Stomach smooth muscle (tissue), 2 donors: ENCODE measurements at regions not wholly inside any gene's neighbourhood (a gene's known extent, or its start where the extent isn't known, plus 50 kb on each side); places are given as distances from the start of the nearest gene placed in this dataset.
"Not testable (repeated sequence)": the region's sequence is repeated elsewhere in the genome, so short reads cannot be mapped to it uniquely, and the experiment has no call there.

Experiments used
- H3K27ac ChIP-seq: one replicate; pipeline ENCODE4 v1.7.0; 2013; ENCODE audit warnings: mild to moderate bottlenecking, low read length, inconsistent platforms
- H3K27me3 ChIP-seq, 2 donors: one replicate each; pipeline ENCODE4 v1.7.0; 2013; ENCODE audit warnings: low read length in 2 of 2; ENCODE audit not compliant: insufficient read depth in 2 of 2, control insufficient read depth in 1 of 2
- H3K36me3 ChIP-seq, 2 donors: one replicate each; pipeline ENCODE4 v1.7.0; 2013; ENCODE audit warnings: low read length in 2 of 2; ENCODE audit not compliant: control insufficient read depth in 2 of 2, insufficient read depth in 2 of 2
- H3K4me1 ChIP-seq: one replicate; pipeline ENCODE4 v1.7.0; 2013; ENCODE audit warnings: low read length; ENCODE audit not compliant: control insufficient read depth, insufficient read depth
- H3K4me3 ChIP-seq, 2 donors: one replicate each; pipeline ENCODE4 v1.7.0; 2013; ENCODE audit warnings: low read length in 2 of 2
- H3K9ac ChIP-seq, 2 donors: one replicate each; pipeline ENCODE4 v1.7.0; 2013; ENCODE audit warnings: low read length in 2 of 2, mild to moderate bottlenecking in 1 of 2
- H3K9me3 ChIP-seq, 2 donors: one replicate each; pipeline ENCODE4 v1.7.0; 2013; ENCODE audit warnings: low read length in 2 of 2; ENCODE audit not compliant: control insufficient read depth in 2 of 2
- donor health status: healthy.
- donor health status: Pancreatic carcinoma.

- Histone ChIP-seq H3K9ac (no peak overlapping the region), H3K36me3 (no peaks in the 10 kb centered on the region), H3K4me1 (no peaks in the 10 kb centered on the region), H3K4me3 (no peak overlapping the region), H3K27me3 (no peaks in the 10 kb centered on the region), H3K27ac (no peak overlapping the region), H3K9me3 (no peaks in the 10 kb centered on the region)
These were observed 648.1 kb downstream of the ANKRD7 start for GRCh38 chr7:118872568-118872967.

- Histone ChIP-seq H3K9ac (no peak overlapping the region), H3K4me3 (no peak overlapping the region), H3K27me3 (no peaks in the 10 kb centered on the region), H3K9me3 (no peaks in the 10 kb centered on the region), H3K36me3 (no peaks in the 10 kb centered on the region), H3K4me1 (no peaks in the 10 kb centered on the region), H3K27ac (no peak overlapping the region)
These were observed 652.7 kb downstream of the ANKRD7 start for GRCh38 chr7:118877187-118877586.

- Histone ChIP-seq H3K4me1 (no peaks in the 10 kb centered on the region), H3K36me3 (no peaks in the 10 kb centered on the region), H3K4me3 (no peak overlapping the region), H3K27me3 (no peaks in the 10 kb centered on the region), H3K27ac (no peak overlapping the region), H3K9me3 (no peaks in the 10 kb centered on the region), H3K9ac (no peak overlapping the region)
These were observed 653.8 kb downstream of the ANKRD7 start for GRCh38 chr7:118878336-118878735.

GRCh38 chr7:118898284-118898683, 673.8 kb downstream of the ANKRD7 start:
- no peaks in the 10 kb centered on the region for H3K27me3 ChIP-seq
- no peaks in the 10 kb centered on the region for H3K9me3 ChIP-seq
- H3K4me3 ChIP-seq, result no peak overlapping the region
- H3K27ac ChIP-seq, result no peak overlapping the region
- H3K9ac ChIP-seq, result no peak overlapping the region
- no peaks in the 10 kb centered on the region for H3K4me1 ChIP-seq
- no peaks in the 10 kb centered on the region for H3K36me3 ChIP-seq

- Histone ChIP-seq H3K4me1 (no peaks in the 10 kb centered on the region), H3K36me3 (no peaks in the 10 kb centered on the region), H3K27ac (no peak overlapping the region), H3K9ac (no peak overlapping the region), H3K27me3 (no peaks in the 10 kb centered on the region), H3K4me3 (no peak overlapping the region), H3K9me3 (no peaks in the 10 kb centered on the region)
These were observed 678.1 kb downstream of the ANKRD7 start for GRCh38 chr7:118902600-118902999.

- Histone ChIP-seq H3K27me3 (no peaks in the 10 kb centered on the region), H3K27ac (no peak overlapping the region), H3K4me1 (no peaks in the 10 kb centered on the region), H3K9me3 (no peaks in the 10 kb centered on the region), H3K9ac (no peak overlapping the region), H3K4me3 (no peak overlapping the region), H3K36me3 (no peaks in the 10 kb centered on the region)
These were observed 683.5 kb downstream of the ANKRD7 start for GRCh38 chr7:118907911-118908527.

- H3K4me3 ChIP-seq, H3K9me3 ChIP-seq, H3K9ac ChIP-seq, H3K4me1 ChIP-seq, H3K27ac ChIP-seq, H3K36me3 ChIP-seq, H3K27me3 ChIP-seq: not testable (repeated sequence)
These were observed 691.6 kb downstream of the ANKRD7 start for GRCh38 chr7:118916120-118916519.

GRCh38 chr7:118918556-118918955, 694.1 kb downstream of the ANKRD7 start:
- no peak overlapping the region for H3K4me3 ChIP-seq
- no peak overlapping the region for H3K9ac ChIP-seq
- no peaks in the 10 kb centered on the region for H3K36me3 ChIP-seq
- H3K27ac ChIP-seq, result no peak overlapping the region
- no peaks in the 10 kb centered on the region for H3K9me3 ChIP-seq
- no peaks in the 10 kb centered on the region for H3K27me3 ChIP-seq
- H3K4me1 ChIP-seq, result no peaks in the 10 kb centered on the region

- no peak overlapping the region for H3K27ac ChIP-seq
- no peaks in the 10 kb centered on the region for H3K9me3 ChIP-seq
- H3K36me3 ChIP-seq, result no peaks in the 10 kb centered on the region
- H3K4me1 ChIP-seq, result no peaks in the 10 kb centered on the region
- H3K4me3 ChIP-seq, result no peak overlapping the region
- no peak overlapping the region for H3K9ac ChIP-seq
- no peaks in the 10 kb centered on the region for H3K27me3 ChIP-seq
These were observed 714.3 kb downstream of the ANKRD7 start for GRCh38 chr7:118938845-118939244.

GRCh38 chr7:118944271-118944670, 719.8 kb downstream of the ANKRD7 start:
- H3K4me1 ChIP-seq, result no peaks in the 10 kb centered on the region
- no peak overlapping the region for H3K4me3 ChIP-seq
- no peak overlapping the region for H3K9ac ChIP-seq
- H3K36me3 ChIP-seq, result no peaks in the 10 kb centered on the region
- H3K27me3 ChIP-seq, result no peaks in the 10 kb centered on the region
- H3K27ac ChIP-seq, result no peak overlapping the region
- peaks cover 0 to 5% of the 10 kb centered on the region in 2 donors for H3K9me3 ChIP-seq

- no peaks in the 10 kb centered on the region for H3K4me1 ChIP-seq
- H3K9ac ChIP-seq, result no peak overlapping the region
- H3K27ac ChIP-seq, result no peak overlapping the region
- no peaks in the 10 kb centered on the region for H3K27me3 ChIP-seq
- peaks cover 0 to 5% of the 10 kb centered on the region in 2 donors for H3K9me3 ChIP-seq
- H3K36me3 ChIP-seq, result no peaks in the 10 kb centered on the region
- no peak overlapping the region for H3K4me3 ChIP-seq
These were observed 721.6 kb downstream of the ANKRD7 start for GRCh38 chr7:118945911-118946682.
